CD14-positive monocyte (primary cell): ENCODE measurements at regions not wholly inside any gene's neighbourhood (a gene's known extent, or its start where the extent isn't known, plus 50 kb on each side); places are given as distances from the start of the nearest gene placed in this dataset.

Experiments used
- DNase-seq, 3 donors: peaks; one replicate each; pipeline ENCODE4 v3.0.0-alpha.2; 2011 to 2022
- H2AFZ ChIP-seq: 2 replicates; pipeline ENCODE4 v1.6.0; 2012; ENCODE audit warnings: mild to moderate bottlenecking, low read depth, low read length, inconsistent platforms; ENCODE audit not compliant: insufficient read depth, poor library complexity, severe bottlenecking
- H3K27ac ChIP-seq, 2 donors: 1 replicate in 1 of 2; 2 replicates in 1 of 2; pipeline ENCODE4 v1.5.1; 2012 to 2013; ENCODE audit warnings: low read length in 2 of 2, control low read depth in 1 of 2, inconsistent platforms in 1 of 2, low read depth in 1 of 2, mild to moderate bottlenecking in 1 of 2
- H3K27me3 ChIP-seq, 2 donors: one replicate each; pipeline versions ENCODE4 v1.6.0 to v1.6.1; 2011 to 2013; ENCODE audit warnings: low read length in 2 of 2; ENCODE audit not compliant: control insufficient read depth in 2 of 2, insufficient read depth in 2 of 2
- H3K36me3 ChIP-seq, 2 donors: replicated peaks in 1 of 2; 1 replicate in 1 of 2; 2 replicates in 1 of 2; pipeline versions ENCODE4 v1.5.1 to v1.6.1; 2012 to 2013; ENCODE audit warnings: low read length in 2 of 2, control low read depth in 1 of 2, inconsistent platforms in 1 of 2, mild to moderate bottlenecking in 1 of 2; ENCODE audit not compliant: insufficient read depth in 2 of 2, control insufficient read depth in 1 of 2
- H3K4me1 ChIP-seq, 2 donors: 1 replicate in 1 of 2; 2 replicates in 1 of 2; pipeline versions ENCODE4 v1.5.1 to v1.6.1; 2012 to 2013; ENCODE audit warnings: low read length in 2 of 2, control low read depth in 1 of 2, inconsistent platforms in 1 of 2, mild to moderate bottlenecking in 1 of 2, moderate library complexity in 1 of 2; ENCODE audit not compliant: insufficient read depth in 2 of 2, control insufficient read depth in 1 of 2
- H3K4me2 ChIP-seq: replicated peaks from 2 replicates; pipeline ENCODE3; 2012; ENCODE audit warnings: low read length, moderate library complexity, mild to moderate bottlenecking; ENCODE audit not compliant: poor library complexity, severe bottlenecking; ENCODE audit errors: extremely low read depth
- H3K4me3 ChIP-seq, 3 experiments: fragments of 200-600 bp in 1 of 3; sonication (generic) in 1 of 3; replicated peaks in 1 of 3; 1 replicate in 2 of 3; 2 replicates in 1 of 3; pipeline ENCODE4 v1.5.1; 2011 to 2013; ENCODE audit warnings: low read length in 3 of 3, mild to moderate bottlenecking in 3 of 3, control low read depth in 2 of 3, low read depth in 2 of 3, inconsistent platforms in 1 of 3, moderate library complexity in 1 of 3
- H3K79me2 ChIP-seq: 2 replicates; pipeline ENCODE4 v1.6.0; 2012; ENCODE audit warnings: mild to moderate bottlenecking, control low read depth, inconsistent platforms, low read length, moderate library complexity; ENCODE audit not compliant: insufficient read depth
- H3K9ac ChIP-seq: 2 replicates; pipeline ENCODE4 v1.6.0; 2017; ENCODE audit warnings: low read length, mild to moderate bottlenecking; ENCODE audit not compliant: insufficient read depth, poor library complexity, severe bottlenecking
- H3K9me3 ChIP-seq, 2 donors: replicated peaks in 1 of 2; 1 replicate in 1 of 2; 2 replicates in 1 of 2; pipeline versions ENCODE4 v1.5.1 to v1.6.1; 2012 to 2013; ENCODE audit warnings: low read length in 2 of 2, control low read depth in 1 of 2; ENCODE audit not compliant: control insufficient read depth in 1 of 2, insufficient read depth in 1 of 2
- H4K20me1 ChIP-seq: 2 replicates; pipeline ENCODE4 v1.6.0; 2012; ENCODE audit warnings: mild to moderate bottlenecking, low read length, control low read depth, moderate library complexity; ENCODE audit not compliant: insufficient read depth
- H3K27ac Mint-ChIP-seq, 7 donors: one replicate each; pipeline ENCODE4 v1.8.0; 2020; ENCODE audit warnings: mild to moderate bottlenecking in 7 of 7, mixed read lengths in 7 of 7, moderate library complexity in 6 of 7, inconsistent platforms in 2 of 7
- H3K27me3 Mint-ChIP-seq, 3 donors: one replicate each; pipeline ENCODE4 v1.8.0; 2021 to 2022; ENCODE audit warnings: low read depth in 3 of 3, mild to moderate bottlenecking in 3 of 3, mixed read lengths in 3 of 3, moderate library complexity in 3 of 3, inconsistent platforms in 1 of 3
- H3K36me3 Mint-ChIP-seq, 2 donors: one replicate each; pipeline ENCODE4 v1.8.0; 2020; ENCODE audit warnings: mixed read lengths in 2 of 2, inconsistent platforms in 1 of 2, mild to moderate bottlenecking in 1 of 2
- H3K4me1 Mint-ChIP-seq: one replicate; pipeline ENCODE4 v1.8.0; 2020; ENCODE audit warnings: mild to moderate bottlenecking, mixed read lengths
- H3K4me3 Mint-ChIP-seq, 2 donors: one replicate each; pipeline ENCODE4 v1.8.0; 2020; ENCODE audit warnings: mild to moderate bottlenecking in 2 of 2, mixed read lengths in 2 of 2, moderate library complexity in 1 of 2
- H3K9me3 Mint-ChIP-seq, 7 donors: one replicate each; pipeline ENCODE4 v1.8.0; 2020 to 2022; ENCODE audit warnings: mixed read lengths in 7 of 7, mild to moderate bottlenecking in 6 of 7, moderate library complexity in 6 of 7, inconsistent platforms in 2 of 7
- CTCF ChIP-seq: fragments of 200-600 bp; IDR thresholded peaks from one replicate; pipeline ENCODE4 v1.8.0; 2022; ENCODE audit warnings: antibody characterized with exemption, mild to moderate bottlenecking
- WGBS: methylation state at CpG from one replicate; pipeline ENCODE4 v1.1.5; 2013; ENCODE audit warnings: missing lambda C conversion rate; ENCODE audit not compliant: insufficient coverage; 5-methylcytosine and 5-hydroxymethylcytosine counted together
- intact Hi-C, 2 donors: fragments of 100-400 bp; cut with micrococcal nuclease; formaldehyde crosslinking; loops; one replicate each; pipeline versions ENCODE4 v1.15.0 to v1.15.1; 2023

DNA sequence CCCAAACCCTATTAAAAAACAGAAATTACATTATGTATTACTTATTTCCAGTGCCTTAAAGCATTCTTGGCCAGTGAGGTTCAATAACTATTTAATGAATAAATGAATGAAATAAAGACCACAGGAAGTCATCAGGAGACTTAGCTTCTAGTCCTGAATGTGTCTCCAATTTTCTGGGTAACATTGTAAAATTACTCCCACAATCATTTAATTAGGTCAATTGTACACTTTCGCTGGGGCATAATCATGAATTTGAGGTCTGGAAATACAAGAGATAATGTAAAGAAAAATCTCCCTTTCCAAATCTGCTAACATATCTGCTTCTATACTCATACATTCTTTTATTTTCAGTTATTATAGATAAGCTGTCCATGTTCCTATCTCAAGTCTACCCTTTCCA lies 199.2 kb downstream of the TLR4 start:
- H3K27ac Mint-ChIP-seq = no peak overlapping the region
- Histone ChIP-seq H2AFZ (no peak overlapping the region), H3K27me3 (no peaks in the 10 kb centered on the region), H3K9ac (no peak overlapping the region), H3K4me1 (no peaks in the 10 kb centered on the region), H3K27ac (no peak overlapping the region), H4K20me1 (no peaks in the 10 kb centered on the region), H3K4me2 (no peak overlapping the region), H3K79me2 (no peaks in the 10 kb centered on the region), H3K4me3 (no peak overlapping the region), H3K9me3 (no peaks in the 10 kb centered on the region), H3K36me3 (no peaks in the 10 kb centered on the region)
- no peak for DNase-seq
- TF ChIP-seq CTCF = no peak
- H3K36me3 Mint-ChIP-seq = no peaks in the 10 kb centered on the region
- H3K4me3 Mint-ChIP-seq = no peak overlapping the region
- WGBS = no CpG with 5 or more reads among the region's 1 CpG
- intact Hi-C loops = no loop called here
- H3K9me3 Mint-ChIP-seq = peaks cover 0 to 6% (median 2%) of the 10 kb centered on the region in 7 donors
- no peaks in the 10 kb centered on the region for H3K4me1 Mint-ChIP-seq
- H3K27me3 Mint-ChIP-seq = peaks cover 1 to 4% (median 2%) of the 10 kb centered on the region in 3 donors

DNA sequence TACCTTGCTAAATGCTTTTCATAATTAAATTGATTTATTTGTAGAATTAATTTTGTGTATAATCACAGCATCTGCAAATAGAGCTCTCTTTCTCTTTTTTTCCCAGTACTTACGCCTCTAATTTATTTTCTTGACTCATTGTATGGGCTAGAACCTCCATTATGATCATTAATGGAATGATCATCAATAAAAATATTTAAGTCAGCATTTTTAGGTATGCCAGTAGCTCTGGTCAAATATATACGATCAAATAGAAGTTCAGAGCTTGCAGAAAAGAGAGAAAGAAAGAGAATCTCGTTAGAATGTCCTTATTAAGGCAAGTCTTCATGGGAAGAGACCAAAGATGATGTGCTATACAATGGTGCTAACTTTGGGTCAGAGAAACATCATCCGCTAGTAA lies 202.6 kb downstream of the TLR4 start:
- Histone ChIP-seq H4K20me1 (no peaks in the 10 kb centered on the region), H3K27me3 (no peaks in the 10 kb centered on the region), H3K4me3 (no peak overlapping the region), H3K79me2 (no peaks in the 10 kb centered on the region), H3K4me1 (no peaks in the 10 kb centered on the region), H2AFZ (no peak overlapping the region), H3K36me3 (no peaks in the 10 kb centered on the region), H3K27ac (no peak overlapping the region), H3K9ac (no peak overlapping the region), H3K9me3 (no peaks in the 10 kb centered on the region), H3K4me2 (no peak overlapping the region)
- DNase-seq = no peak
- no peak overlapping the region for H3K27ac Mint-ChIP-seq
- intact Hi-C loops = no loop called here
- peaks cover 5 to 14% (median 10%) of the 10 kb centered on the region in 7 donors for H3K9me3 Mint-ChIP-seq
- TF ChIP-seq CTCF = no peak
- 60% methylated on average over 1 of the region's 4 CpGs for WGBS
- no peak overlapping the region for H3K4me3 Mint-ChIP-seq
- H3K27me3 Mint-ChIP-seq = peaks cover 1 to 5% (median 2%) of the 10 kb centered on the region in 3 donors
- no peaks in the 10 kb centered on the region for H3K36me3 Mint-ChIP-seq
- H3K4me1 Mint-ChIP-seq = no peaks in the 10 kb centered on the region
